DMS53 treated with DMSO at 0.1 percent for 48 hours (cell line): ENCODE measurements at regions not wholly inside any gene's neighbourhood (a gene's known extent, or its start where the extent isn't known, plus 50 kb on each side); places are given as distances from the start of the nearest gene placed in this dataset.
A peak's percentile ranks its signal among the peaks of the same experiment; 100 is the strongest.
"Not testable (repeated sequence)": the region's sequence is repeated elsewhere in the genome, so short reads cannot be mapped to it uniquely, and the experiment has no call there.

Source experiments
- DNase-seq: peaks from one replicate; lab custom pipeline; 2025; ENCODE audit not compliant: unreplicated experiment; lab: John Stamatoyannopoulos, UW

GRCh38 chr4:167918077-167918476, 174.3 kb upstream of the ANXA10 start:
- no peak for DNase-seq

- no peak for DNase-seq
Observed at GRCh38 chr4:167930166-167930565, 162.2 kb upstream of the ANXA10 start.

- DNase-seq = no peak
Observed at GRCh38 chr4:167934216-167934615, 158.1 kb upstream of the ANXA10 start.

- no peak for DNase-seq
Observed at GRCh38 chr4:167939863-167940616, 152.3 kb upstream of the ANXA10 start.

- no peak for DNase-seq
Observed at GRCh38 chr4:167943872-167944505, 148.3 kb upstream of the ANXA10 start.

GRCh38 chr4:167944721-167945120, 147.6 kb upstream of the ANXA10 start:
- DNase-seq = no peak

GRCh38 chr4:167955006-167955405, 137.3 kb upstream of the ANXA10 start:
- DNase-seq = no peak

GRCh38 chr4:167956676-167957075, 135.7 kb upstream of the ANXA10 start:
- DNase-seq = no peak

- no peak for DNase-seq
Observed at GRCh38 chr4:167964766-167965373, 127.5 kb upstream of the ANXA10 start.

GRCh38 chr4:167966143-167966542, 126.2 kb upstream of the ANXA10 start:
- DNase-seq = no peak

GRCh38 chr4:167973513-167973912, 118.8 kb upstream of the ANXA10 start:
- no peak for DNase-seq

- DNase-seq = no peak
Observed at GRCh38 chr4:167985565-167985964, 106.8 kb upstream of the ANXA10 start.

GRCh38 chr4:167986044-167986443, 106.3 kb upstream of the ANXA10 start:
- DNase-seq = no peak

GRCh38 chr4:167987285-167987684, 105.1 kb upstream of the ANXA10 start:
- no peak for DNase-seq

GRCh38 chr4:167989815-167990214, 102.5 kb upstream of the ANXA10 start:
- DNase-seq = no peak

- not testable (repeated sequence) for DNase-seq
Observed at GRCh38 chr4:168008112-168008511, 84.2 kb upstream of the ANXA10 start.

GRCh38 chr4:168019019-168019651, 73.2 kb upstream of the ANXA10 start:
- no peak for DNase-seq

GRCh38 chr4:168019921-168020320, 72.4 kb upstream of the ANXA10 start:
- DNase-seq = no peak

- no peak for DNase-seq
Observed at GRCh38 chr4:168021666-168022065, 70.7 kb upstream of the ANXA10 start.

GRCh38 chr4:168028568-168028967, 63.8 kb upstream of the ANXA10 start:
- DNase-seq = peak; percentile 10

GRCh38 chr4:168028970-168029597, 63.3 kb upstream of the ANXA10 start:
- no peak for DNase-seq
